Suprapubic skin (tissue), 4 donors: ENCODE measurements at regions not wholly inside any gene's neighbourhood (a gene's known extent, or its start where the extent isn't known, plus 50 kb on each side); places are given as distances from the start of the nearest gene placed in this dataset.

Experiments
- EP300 ChIP-seq: sonication (generic); formaldehyde crosslinking; IDR thresholded peaks from one replicate; pipeline ENCODE4 v1.6.1; 2017; ENCODE audit warnings: antibody characterized with exemption
- POLR2A ChIP-seq, 2 donors: fragments of 450-650 bp; IDR thresholded peaks; one replicate each; pipeline ENCODE4 v1.6.1; 2017; ENCODE audit warnings: antibody characterized with exemption in 2 of 2, mild to moderate bottlenecking in 2 of 2, moderate library complexity in 2 of 2
- POLR2AphosphoS5 ChIP-seq, 3 donors: sonication (generic); formaldehyde crosslinking; IDR thresholded peaks; one replicate each; pipeline ENCODE4 v1.6.1; 2017; ENCODE audit warnings: antibody characterized with exemption in 3 of 3
- TF ChIP-seq, protein P1 (sequence below), 2 donors: fragments of 200-600 bp in 1 of 2; fragments of 450-650 bp in 1 of 2; sonication (generic) in 1 of 2; IDR thresholded peaks; one replicate each; pipeline ENCODE4 v1.5.1; 2016 to 2019; ENCODE audit warnings: antibody characterized with exemption in 2 of 2, mild to moderate bottlenecking in 1 of 2, moderate library complexity in 1 of 2

DNA sequence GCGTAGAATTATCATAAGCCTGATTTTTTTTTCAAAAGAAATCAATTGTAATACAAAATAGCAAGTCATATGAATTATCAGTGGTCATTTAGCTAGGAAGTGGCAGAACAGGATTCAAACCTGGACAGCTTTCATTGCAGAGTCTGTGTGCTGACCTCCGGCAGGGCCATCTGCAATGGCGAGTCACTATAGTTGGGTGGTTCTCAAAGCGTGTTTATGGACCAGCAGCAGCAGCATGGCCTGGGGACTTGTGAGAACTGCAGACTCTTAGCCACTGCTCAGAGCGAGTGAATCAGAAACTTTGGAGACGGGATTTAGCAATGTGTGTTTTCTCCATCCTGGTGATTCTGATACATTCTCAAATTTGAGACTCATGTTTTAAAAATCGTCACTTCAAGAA is 202.3 kb upstream of the SUCLG2 start:
- TF ChIP-seq POLR2AphosphoS5 (IDR thresholded peaks at IDR 0.05) (no peak), POLR2A (IDR thresholded peaks at IDR 0.05) (no peak), EP300 (no peak)
- TF ChIP-seq, protein P1, sequence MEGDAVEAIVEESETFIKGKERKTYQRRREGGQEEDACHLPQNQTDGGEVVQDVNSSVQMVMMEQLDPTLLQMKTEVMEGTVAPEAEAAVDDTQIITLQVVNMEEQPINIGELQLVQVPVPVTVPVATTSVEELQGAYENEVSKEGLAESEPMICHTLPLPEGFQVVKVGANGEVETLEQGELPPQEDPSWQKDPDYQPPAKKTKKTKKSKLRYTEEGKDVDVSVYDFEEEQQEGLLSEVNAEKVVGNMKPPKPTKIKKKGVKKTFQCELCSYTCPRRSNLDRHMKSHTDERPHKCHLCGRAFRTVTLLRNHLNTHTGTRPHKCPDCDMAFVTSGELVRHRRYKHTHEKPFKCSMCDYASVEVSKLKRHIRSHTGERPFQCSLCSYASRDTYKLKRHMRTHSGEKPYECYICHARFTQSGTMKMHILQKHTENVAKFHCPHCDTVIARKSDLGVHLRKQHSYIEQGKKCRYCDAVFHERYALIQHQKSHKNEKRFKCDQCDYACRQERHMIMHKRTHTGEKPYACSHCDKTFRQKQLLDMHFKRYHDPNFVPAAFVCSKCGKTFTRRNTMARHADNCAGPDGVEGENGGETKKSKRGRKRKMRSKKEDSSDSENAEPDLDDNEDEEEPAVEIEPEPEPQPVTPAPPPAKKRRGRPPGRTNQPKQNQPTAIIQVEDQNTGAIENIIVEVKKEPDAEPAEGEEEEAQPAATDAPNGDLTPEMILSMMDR (IDR thresholded peaks at IDR 0.05) = no peak
